ENCODE measurements at regions not wholly inside any gene's neighbourhood (a gene's known extent, or its start where the extent isn't known, plus 50 kb on each side); places are given as distances from the start of the nearest gene placed in this dataset.
A peak's percentile ranks its signal among the peaks of the same experiment; 100 is the strongest.

DNA sequence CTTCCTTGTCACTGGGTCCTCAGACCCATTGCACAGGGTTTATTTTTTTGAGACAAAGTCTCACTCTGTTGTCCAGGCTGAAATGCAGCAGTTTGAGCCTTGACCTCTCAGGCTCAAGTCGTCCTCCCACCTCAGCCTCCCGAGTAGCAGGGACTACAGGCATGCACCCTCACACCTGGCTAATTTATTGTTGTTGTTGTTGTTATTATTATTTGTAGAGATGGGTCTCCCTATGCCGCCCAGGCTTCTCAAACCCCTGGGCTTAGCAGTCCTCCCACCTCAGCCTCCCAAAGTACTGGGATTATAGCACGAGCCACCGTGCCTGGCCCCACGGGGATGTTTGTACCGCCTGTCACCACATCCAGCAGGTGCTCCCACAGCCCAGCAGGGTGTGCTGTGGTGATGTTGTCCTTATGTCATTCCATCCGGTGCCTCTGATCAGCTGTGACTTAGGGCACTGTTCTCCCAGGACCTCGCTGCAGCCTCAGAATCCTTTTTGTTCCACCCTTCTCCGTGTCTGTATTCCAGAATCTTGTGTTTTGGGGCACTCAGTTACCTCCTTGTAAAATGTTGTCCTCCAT, 182.3 kb downstream of the INO80D start:
- 59% methylated on average over 5 of the region's 10 CpGs for WGBS (ENCODE audit: insufficient coverage)
- Histone ChIP-seq H3K27me3 (ENCODE audit: control insufficient read depth, insufficient read depth, low read length) (no peaks in the 10 kb centered on the region), H3K36me3 (ENCODE audit: control insufficient read depth, insufficient read depth, low read length) (no peaks in the 10 kb centered on the region), H3K9me3 (ENCODE audit: control insufficient read depth, insufficient read depth, low read length) (no peaks in the 10 kb centered on the region), H3K4me3 (ENCODE audit: low read depth, low read length) (no peak overlapping the region), H3K27ac (ENCODE audit: low read depth, low read length) (no peak overlapping the region), H3K4me1 (ENCODE audit: control insufficient read depth, insufficient read depth, low read length) (peaks cover 2% of the 10 kb centered on the region)
- DNase-seq (ENCODE audit: low read depth in 4 of 6, low spot score in 6 of 6) = no peak

DNA sequence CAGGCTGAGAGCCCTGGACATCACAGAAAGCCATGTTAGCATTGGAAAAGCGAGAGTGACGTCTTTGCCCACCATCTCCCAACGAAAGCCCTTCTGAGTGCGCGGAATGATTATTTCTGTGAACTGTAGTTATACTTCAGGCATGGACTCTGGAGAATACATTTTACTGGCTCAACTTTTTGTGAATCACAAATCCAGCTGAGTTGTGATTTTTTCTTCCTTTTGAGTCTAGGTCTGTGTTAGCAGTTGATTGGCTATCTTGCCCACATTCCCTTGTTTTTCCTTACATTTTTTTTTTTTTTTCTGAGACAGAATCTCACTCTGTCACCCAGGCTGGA, 183.1 kb downstream of the INO80D start:
- Histone ChIP-seq H3K27ac (ENCODE audit: low read depth, low read length) (no peak overlapping the region), H3K36me3 (ENCODE audit: control insufficient read depth, insufficient read depth, low read length) (no peaks in the 10 kb centered on the region), H3K27me3 (ENCODE audit: control insufficient read depth, insufficient read depth, low read length) (no peaks in the 10 kb centered on the region), H3K4me1 (ENCODE audit: control insufficient read depth, insufficient read depth, low read length) (peaks cover 2% of the 10 kb centered on the region), H3K9me3 (ENCODE audit: control insufficient read depth, insufficient read depth, low read length) (no peaks in the 10 kb centered on the region), H3K4me3 (ENCODE audit: low read depth, low read length) (no peak overlapping the region)
- no CpG with 5 or more reads among the region's 5 CpGs for WGBS (ENCODE audit: insufficient coverage)
- DNase-seq (ENCODE audit: low read depth in 4 of 6, low spot score in 6 of 6) = no peak

- Histone ChIP-seq H3K27me3 (ENCODE audit: control insufficient read depth, insufficient read depth, low read length) (no peaks in the 10 kb centered on the region), H3K9me3 (ENCODE audit: control insufficient read depth, insufficient read depth, low read length) (no peaks in the 10 kb centered on the region), H3K36me3 (ENCODE audit: control insufficient read depth, insufficient read depth, low read length) (no peaks in the 10 kb centered on the region), H3K4me1 (ENCODE audit: control insufficient read depth, insufficient read depth, low read length) (peaks cover 2% of the 10 kb centered on the region), H3K4me3 (ENCODE audit: low read depth, low read length) (no peak overlapping the region), H3K27ac (ENCODE audit: low read depth, low read length) (no peak overlapping the region)
- DNase-seq (ENCODE audit: low read depth in 4 of 6, low spot score in 6 of 6) = peak in 1 of 6 donors; percentile 72
- 52% methylated on average over 7 of the region's 15 CpGs for WGBS (ENCODE audit: insufficient coverage)
Measured at GRCh38 chr2:205902041-205902899, 183.7 kb downstream of the INO80D start.

DNA sequence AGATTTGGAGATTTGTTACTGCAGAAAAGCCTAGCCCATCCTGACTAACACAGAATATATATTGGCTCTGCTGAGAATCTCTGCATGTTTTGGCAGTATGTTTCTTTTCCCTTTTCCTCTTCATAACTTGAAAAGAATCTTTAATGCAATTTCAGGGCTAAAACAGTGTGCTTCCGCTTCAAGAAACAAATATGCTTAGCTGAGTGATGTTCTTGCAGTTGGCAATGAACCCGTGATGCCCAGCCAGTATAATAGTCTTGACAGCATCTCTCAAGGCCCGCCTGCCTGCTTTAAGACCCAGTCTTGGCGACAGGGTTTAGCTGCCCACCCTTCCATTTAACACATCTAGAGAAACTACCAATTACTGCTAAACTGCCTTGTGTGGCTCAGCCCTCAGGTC, 184.5 kb downstream of the INO80D start:
- no peaks in the 10 kb centered on the region for H3K9me3 ChIP-seq (ENCODE audit: control insufficient read depth, insufficient read depth, low read length)
- no peak overlapping the region for H3K4me3 ChIP-seq (ENCODE audit: low read depth, low read length)
- WGBS (ENCODE audit: insufficient coverage) = 80% methylated on average over 4 of the region's 4 CpGs
- DNase-seq (ENCODE audit: low read depth in 4 of 6, low spot score in 6 of 6) = peak in 2 of 6 donors; percentile 31 to 63
- no peaks in the 10 kb centered on the region for H3K36me3 ChIP-seq (ENCODE audit: control insufficient read depth, insufficient read depth, low read length)
- no peaks in the 10 kb centered on the region for H3K27me3 ChIP-seq (ENCODE audit: control insufficient read depth, insufficient read depth, low read length)
- H3K4me1 ChIP-seq (ENCODE audit: control insufficient read depth, insufficient read depth, low read length) = peaks cover 2% of the 10 kb centered on the region
- H3K27ac ChIP-seq (ENCODE audit: low read depth, low read length) = no peak overlapping the region

GRCh38 chr2:205898744-205899143, 187.2 kb downstream of the INO80D start:
- H3K4me3 ChIP-seq (ENCODE audit: low read depth, low read length) = no peak overlapping the region
- no peaks in the 10 kb centered on the region for H3K9me3 ChIP-seq (ENCODE audit: control insufficient read depth, insufficient read depth, low read length)
- H3K4me1 ChIP-seq (ENCODE audit: control insufficient read depth, insufficient read depth, low read length) = peaks cover 2% of the 10 kb centered on the region
- no peak overlapping the region for H3K27ac ChIP-seq (ENCODE audit: low read depth, low read length)
- DNase-seq (ENCODE audit: low read depth in 4 of 6, low spot score in 6 of 6) = no peak
- no CpG with 5 or more reads among the region's 1 CpG for WGBS (ENCODE audit: insufficient coverage)
- no peaks in the 10 kb centered on the region for H3K36me3 ChIP-seq (ENCODE audit: control insufficient read depth, insufficient read depth, low read length)
- no peaks in the 10 kb centered on the region for H3K27me3 ChIP-seq (ENCODE audit: control insufficient read depth, insufficient read depth, low read length)

DNA sequence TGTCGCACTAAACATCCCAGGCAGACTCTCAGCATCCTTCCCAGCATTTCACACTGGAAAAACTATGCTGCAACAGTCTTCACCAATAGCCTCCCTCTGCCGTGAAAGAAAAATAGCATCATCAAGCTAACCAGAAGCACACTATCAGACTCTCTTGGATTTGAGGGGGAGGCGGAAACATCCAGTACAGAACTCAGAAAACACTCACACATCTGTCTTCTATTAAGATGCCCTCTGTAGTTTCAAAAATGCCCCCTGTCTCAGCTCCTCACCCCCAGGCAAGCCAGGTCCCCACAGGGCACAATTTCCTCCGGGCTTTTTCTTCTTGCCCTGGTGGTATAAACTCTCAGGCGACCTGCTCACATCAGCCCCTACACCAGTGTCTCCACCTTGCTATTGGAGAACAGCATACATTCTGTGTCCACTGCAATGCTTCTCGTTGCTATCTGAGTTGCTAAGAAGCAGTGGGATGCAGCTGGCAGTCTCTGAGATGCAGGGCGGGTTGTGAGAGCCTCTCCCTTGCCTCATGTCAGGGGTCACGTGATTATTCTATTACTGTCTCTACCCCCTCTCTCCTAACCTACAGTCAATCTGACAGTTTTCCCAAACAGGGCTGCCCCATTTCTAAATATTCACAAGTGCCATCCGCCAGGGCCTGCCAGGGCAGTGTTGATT, 189.9 kb downstream of the INO80D start:
- peak in 1 of 6 donors; percentile 42 for DNase-seq (ENCODE audit: low read depth in 4 of 6, low spot score in 6 of 6)
- Histone ChIP-seq H3K36me3 (ENCODE audit: control insufficient read depth, insufficient read depth, low read length) (no peaks in the 10 kb centered on the region), H3K9me3 (ENCODE audit: control insufficient read depth, insufficient read depth, low read length) (no peaks in the 10 kb centered on the region), H3K27ac (ENCODE audit: low read depth, low read length) (no peak overlapping the region), H3K27me3 (ENCODE audit: control insufficient read depth, insufficient read depth, low read length) (no peaks in the 10 kb centered on the region), H3K4me1 (ENCODE audit: control insufficient read depth, insufficient read depth, low read length) (peaks cover 9% of the 10 kb centered on the region), H3K4me3 (ENCODE audit: low read depth, low read length) (no peak overlapping the region)
- 29% methylated on average over 5 of the region's 9 CpGs for whole genome bisulfite sequencing (ENCODE audit: insufficient coverage)

DNA sequence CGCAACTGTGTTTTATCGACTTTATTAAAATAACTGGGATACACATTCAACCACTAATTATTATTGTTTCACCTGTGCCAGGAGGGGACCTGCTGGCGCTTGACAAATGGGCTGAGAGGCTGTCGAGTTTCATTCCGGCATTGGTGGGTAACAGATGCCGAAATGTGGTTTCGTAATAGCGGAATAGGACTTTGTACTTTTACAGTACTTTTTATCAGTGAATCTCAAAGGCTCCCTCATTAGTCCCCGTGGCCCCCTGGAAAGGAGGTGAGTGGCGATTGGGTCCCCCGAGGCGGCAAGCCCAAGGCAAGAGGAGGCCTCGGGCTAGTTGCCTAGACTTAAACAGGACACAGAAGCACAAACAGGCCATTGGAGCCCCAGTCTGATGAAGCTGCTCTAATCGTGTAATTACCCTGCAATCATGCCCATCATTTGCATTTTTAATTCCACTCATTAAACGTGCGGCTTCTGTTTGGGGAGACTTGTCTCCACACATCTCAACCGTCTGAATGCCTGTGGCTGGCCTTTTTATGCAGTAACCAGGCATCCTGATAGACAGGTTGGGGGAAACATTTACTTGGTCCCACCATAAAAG, 193.2 kb downstream of the INO80D start:
- DNase-seq (ENCODE audit: low read depth in 4 of 6, low spot score in 6 of 6) = peak in 2 of 6 donors; percentile 67 to 85
- H3K36me3 ChIP-seq (ENCODE audit: control insufficient read depth, insufficient read depth, low read length) = no peaks in the 10 kb centered on the region
- no peak overlapping the region for H3K4me3 ChIP-seq (ENCODE audit: low read depth, low read length)
- peaks cover 9% of the 10 kb centered on the region for H3K4me1 ChIP-seq (ENCODE audit: control insufficient read depth, insufficient read depth, low read length)
- no peak overlapping the region for H3K27ac ChIP-seq (ENCODE audit: low read depth, low read length)
- no peaks in the 10 kb centered on the region for H3K9me3 ChIP-seq (ENCODE audit: control insufficient read depth, insufficient read depth, low read length)
- WGBS (ENCODE audit: insufficient coverage) = 14% methylated on average over 9 of the region's 17 CpGs
- H3K27me3 ChIP-seq (ENCODE audit: control insufficient read depth, insufficient read depth, low read length) = no peaks in the 10 kb centered on the region

- Histone ChIP-seq H3K4me3 (ENCODE audit: low read depth, low read length) (no peak overlapping the region), H3K4me1 (ENCODE audit: control insufficient read depth, insufficient read depth, low read length) (peaks cover 9% of the 10 kb centered on the region), H3K9me3 (ENCODE audit: control insufficient read depth, insufficient read depth, low read length) (no peaks in the 10 kb centered on the region), H3K36me3 (ENCODE audit: control insufficient read depth, insufficient read depth, low read length) (no peaks in the 10 kb centered on the region), H3K27ac (ENCODE audit: low read depth, low read length) (no peak overlapping the region), H3K27me3 (ENCODE audit: control insufficient read depth, insufficient read depth, low read length) (no peaks in the 10 kb centered on the region)
- WGBS (ENCODE audit: insufficient coverage) = 9% methylated on average over 10 of the region's 10 CpGs
- peak in 5 of 6 donors; percentile 59 to 93 (median 70) for DNase-seq (ENCODE audit: low read depth in 4 of 6, low spot score in 6 of 6)
Measured at GRCh38 chr2:205892251-205892655, 193.7 kb downstream of the INO80D start.

GRCh38 chr2:205889114-205889513, 196.9 kb downstream of the INO80D start:
- H3K27ac ChIP-seq (ENCODE audit: low read depth, low read length) = no peak overlapping the region
- H3K27me3 ChIP-seq (ENCODE audit: control insufficient read depth, insufficient read depth, low read length) = no peaks in the 10 kb centered on the region
- H3K9me3 ChIP-seq (ENCODE audit: control insufficient read depth, insufficient read depth, low read length) = no peaks in the 10 kb centered on the region
- H3K4me3 ChIP-seq (ENCODE audit: low read depth, low read length) = no peak overlapping the region
- peak in 1 of 6 donors; percentile 28 for DNase-seq (ENCODE audit: low read depth in 4 of 6, low spot score in 6 of 6)
- 50% methylated on average over 1 of the region's 3 CpGs for WGBS (ENCODE audit: insufficient coverage)
- no peaks in the 10 kb centered on the region for H3K36me3 ChIP-seq (ENCODE audit: control insufficient read depth, insufficient read depth, low read length)
- H3K4me1 ChIP-seq (ENCODE audit: control insufficient read depth, insufficient read depth, low read length) = peaks cover 9% of the 10 kb centered on the region

Data from spinal cord (tissue), 9 donors.